Lower lobe of right lung (tissue), 2 donors: ENCODE measurements at regions not wholly inside any gene's neighbourhood (a gene's known extent, or its start where the extent isn't known, plus 50 kb on each side); places are given as distances from the start of the nearest gene placed in this dataset.
"Not testable (repeated sequence)": the region's sequence is repeated elsewhere in the genome, so short reads cannot be mapped to it uniquely, and the experiment has no call there.

Experiments
- ATAC-seq, 2 donors: fragments of 200-7000 bp; cut with Tn5 transposase; one replicate each; pipeline ENCODE4 v1.9.1; 2020 to 2022; ENCODE audit warnings: mild to moderate bottlenecking in 2 of 2, moderate library complexity in 2 of 2
- DNase-seq: peaks from one replicate; pipeline ENCODE4 v3.0.0-alpha.2; 2020
- H3K27ac ChIP-seq: fragments of 200-600 bp; one replicate; pipeline ENCODE4 v1.8.0; 2022
- H3K27me3 ChIP-seq: fragments of 200-600 bp; one replicate; pipeline ENCODE4 v1.8.0; 2022; ENCODE audit warnings: low read depth
- H3K36me3 ChIP-seq: fragments of 200-600 bp; one replicate; pipeline ENCODE4 v1.8.0; 2022; ENCODE audit warnings: mild to moderate bottlenecking
- H3K4me1 ChIP-seq: fragments of 200-600 bp; one replicate; pipeline ENCODE4 v1.8.0; 2022
- H3K4me3 ChIP-seq: fragments of 200-600 bp; one replicate; pipeline ENCODE4 v1.8.0; 2022; ENCODE audit warnings: mild to moderate bottlenecking
- H3K9me3 ChIP-seq: fragments of 200-600 bp; one replicate; pipeline ENCODE4 v1.8.0; 2022
- CTCF ChIP-seq: fragments of 200-600 bp; IDR thresholded peaks from one replicate; pipeline ENCODE4 v1.8.0; 2022; ENCODE audit warnings: antibody characterized with exemption, mild to moderate bottlenecking
- intact Hi-C: fragments of 100-400 bp; cut with DNase I; formaldehyde crosslinking; loops from one replicate; pipeline ENCODE4 v1.11.0; 2022
- donor health status: DM: no; HTN: yes; CAD: no; lungs with severe emphysema.

DNA sequence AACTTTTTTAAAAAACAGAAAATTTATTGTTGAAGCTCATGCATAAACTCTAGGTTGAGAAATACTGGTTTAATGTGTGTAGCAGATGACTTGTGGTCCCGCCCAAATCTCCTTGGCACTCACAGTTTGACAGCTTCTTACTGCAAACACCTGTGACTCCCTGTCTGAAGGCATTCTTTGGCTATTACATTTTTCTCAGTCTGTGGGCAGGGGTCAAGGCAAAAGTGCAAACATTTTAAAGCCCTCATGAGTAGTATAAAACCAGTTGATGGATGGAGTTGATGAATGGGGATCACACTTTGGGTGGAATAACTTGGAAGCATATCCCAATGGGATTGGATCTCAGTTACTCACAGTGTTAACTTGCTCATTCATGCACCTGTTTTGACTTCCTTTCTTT lies 1007.0 kb upstream of the NUDT12 start:
- intact Hi-C loops, result no loop called here
- no peak for ATAC-seq
- Histone ChIP-seq H3K27ac (no peak overlapping the region), H3K9me3 (no peaks in the 10 kb centered on the region), H3K4me3 (no peak overlapping the region), H3K27me3 (no peaks in the 10 kb centered on the region), H3K4me1 (no peaks in the 10 kb centered on the region), H3K36me3 (no peaks in the 10 kb centered on the region)
- no peak for DNase-seq
- TF ChIP-seq CTCF, result no peak

GRCh38 chr5:104564530-104564929 lies 1001.9 kb upstream of the NUDT12 start:
- Histone ChIP-seq H3K9me3 (no peaks in the 10 kb centered on the region), H3K27me3 (no peaks in the 10 kb centered on the region), H3K4me1 (no peaks in the 10 kb centered on the region), H3K27ac (no peak overlapping the region), H3K4me3 (no peak overlapping the region), H3K36me3 (no peaks in the 10 kb centered on the region)
- DNase-seq, result no peak
- no peak for ATAC-seq
- no peak for TF ChIP-seq CTCF
- intact Hi-C loops, result no loop called here

DNA sequence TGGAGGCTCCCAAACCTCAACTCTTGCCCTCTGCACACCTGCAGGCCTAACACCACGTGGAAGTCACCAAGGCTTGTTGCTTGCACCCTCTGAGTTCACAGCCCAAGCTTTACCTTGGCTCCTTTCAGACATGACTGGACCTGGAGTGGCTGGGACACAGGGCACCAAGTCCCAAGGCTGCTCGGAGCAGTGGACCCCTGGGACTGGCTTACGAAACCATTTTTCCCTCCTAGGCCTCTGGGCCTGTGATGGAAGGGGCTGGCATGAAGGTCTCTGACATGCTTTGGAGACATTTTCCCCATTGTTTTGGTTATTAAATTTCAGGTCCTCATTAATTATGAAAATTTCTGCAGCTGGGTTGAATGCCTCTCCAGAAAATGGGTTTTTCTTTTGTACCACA lies 994.4 kb upstream of the NUDT12 start:
- no peak for DNase-seq
- Histone ChIP-seq H3K27ac (no peak overlapping the region), H3K4me1 (no peaks in the 10 kb centered on the region), H3K27me3 (no peaks in the 10 kb centered on the region), H3K4me3 (no peak overlapping the region), H3K9me3 (no peaks in the 10 kb centered on the region), H3K36me3 (no peaks in the 10 kb centered on the region)
- no peak for ATAC-seq
- intact Hi-C loops, result no loop called here
- TF ChIP-seq CTCF, result no peak

- Histone ChIP-seq H3K27me3 (no peaks in the 10 kb centered on the region), H3K36me3 (no peaks in the 10 kb centered on the region), H3K9me3 (no peaks in the 10 kb centered on the region), H3K27ac (no peak overlapping the region), H3K4me3 (no peak overlapping the region), H3K4me1 (no peaks in the 10 kb centered on the region)
- intact Hi-C loops, result no loop called here
- DNase-seq (no peak), ATAC-seq (no peak)
- no peak for TF ChIP-seq CTCF
Observed at GRCh38 chr5:104551628-104552027, 989.0 kb upstream of the NUDT12 start.

- DNase-seq, intact Hi-C loops, ATAC-seq, H3K27ac ChIP-seq, H3K27me3 ChIP-seq, H3K36me3 ChIP-seq, H3K4me1 ChIP-seq, H3K4me3 ChIP-seq, H3K9me3 ChIP-seq: not testable (repeated sequence)
Observed at GRCh38 chr5:104546871-104547270, 984.3 kb upstream of the NUDT12 start.

- Histone ChIP-seq H3K27ac (no peak overlapping the region), H3K27me3 (no peaks in the 10 kb centered on the region), H3K36me3 (no peaks in the 10 kb centered on the region), H3K4me1 (no peaks in the 10 kb centered on the region), H3K9me3 (no peaks in the 10 kb centered on the region), H3K4me3 (no peak overlapping the region)
- no peak for DNase-seq
- no peak for ATAC-seq
- intact Hi-C loops, result no loop called here
- no peak for TF ChIP-seq CTCF
Observed at GRCh38 chr5:104541141-104541785, 978.7 kb upstream of the NUDT12 start.
